H9 (cell line): ENCODE measurements at regions not wholly inside any gene's neighbourhood (a gene's known extent, or its start where the extent isn't known, plus 50 kb on each side); places are given as distances from the start of the nearest gene placed in this dataset.

Experiments used
- DNase-seq: peaks from one replicate; pipeline ENCODE4 v3.0.0-alpha.2; 2017
- H2AFZ ChIP-seq: one replicate; pipeline ENCODE4 v1.6.1; 2013; ENCODE audit warnings: mild to moderate bottlenecking, low read length, control low read depth, moderate library complexity
- H2AK5ac ChIP-seq: 2 replicates; pipeline ENCODE4 v1.6.1; 2013; ENCODE audit warnings: low read length, control low read depth, mixed read lengths; ENCODE audit not compliant: insufficient read length
- H2BK120ac ChIP-seq: one replicate; pipeline ENCODE4 v1.6.1; 2013; ENCODE audit warnings: low read depth, mild to moderate bottlenecking, low read length, control low read depth, inconsistent platforms; ENCODE audit not compliant: poor library complexity, severe bottlenecking
- H2BK12ac ChIP-seq: 2 replicates; pipeline ENCODE4 v1.6.1; 2013; ENCODE audit warnings: low read length, control low read depth, mixed read lengths, low read depth; ENCODE audit not compliant: insufficient read length
- H2BK15ac ChIP-seq: 2 replicates; pipeline ENCODE4 v1.6.1; 2013; ENCODE audit warnings: low read depth, low read length, control low read depth
- H2BK20ac ChIP-seq: one replicate; pipeline ENCODE4 v1.6.1; 2013; ENCODE audit warnings: low read depth, mild to moderate bottlenecking, low read length, control low read depth, inconsistent platforms; ENCODE audit not compliant: poor library complexity, severe bottlenecking
- H2BK5ac ChIP-seq: 2 replicates; pipeline ENCODE4 v1.6.1; 2013; ENCODE audit warnings: low read length, control low read depth, mixed read lengths; ENCODE audit not compliant: insufficient read length
- H3K14ac ChIP-seq: 2 replicates; pipeline ENCODE4 v1.6.1; 2013; ENCODE audit warnings: low read length, control low read depth; ENCODE audit not compliant: insufficient read depth
- H3K18ac ChIP-seq: 2 replicates; pipeline ENCODE4 v1.6.1; 2013; ENCODE audit warnings: low read depth, mild to moderate bottlenecking, mixed read lengths, low read length, control low read depth; ENCODE audit not compliant: insufficient read length
- H3K23ac ChIP-seq: 2 replicates; pipeline ENCODE4 v1.6.1; 2013; ENCODE audit warnings: low read length, control low read depth, mixed read lengths, low read depth; ENCODE audit not compliant: insufficient read length
- H3K23me2 ChIP-seq: 2 replicates; pipeline ENCODE4 v1.6.1; 2013; ENCODE audit warnings: low read depth, mild to moderate bottlenecking, mixed read lengths, low read length, control low read depth; ENCODE audit not compliant: insufficient read length, poor library complexity, severe bottlenecking
- H3K27ac ChIP-seq: 2 replicates; pipeline ENCODE4 v1.5.1; 2013; ENCODE audit warnings: low read length, control low read depth, mixed read lengths, low read depth; ENCODE audit not compliant: insufficient read length
- H3K27me3 ChIP-seq: 2 replicates; pipeline ENCODE4 v1.6.1; 2013; ENCODE audit warnings: low read length, control low read depth, inconsistent platforms; ENCODE audit not compliant: insufficient read depth
- H3K4ac ChIP-seq: 2 replicates; pipeline ENCODE4 v1.6.1; 2013; ENCODE audit warnings: low read depth, mild to moderate bottlenecking, control low read depth, inconsistent platforms, low read length, moderate library complexity
- H3K4me1 ChIP-seq: 2 replicates; pipeline ENCODE4 v1.6.1; 2013; ENCODE audit warnings: low read length, control low read depth, inconsistent platforms; ENCODE audit not compliant: insufficient read depth
- H3K4me2 ChIP-seq: 2 replicates; pipeline ENCODE4 v1.6.1; 2013; ENCODE audit warnings: low read length, control low read depth, mixed read lengths; ENCODE audit not compliant: insufficient read length, insufficient read depth
- H3K56ac ChIP-seq: 2 replicates; pipeline ENCODE4 v1.6.1; 2013; ENCODE audit warnings: low read depth, mild to moderate bottlenecking, mixed read lengths, low read length, control low read depth; ENCODE audit not compliant: insufficient read length
- H3K79me1 ChIP-seq: 2 replicates; pipeline ENCODE4 v1.6.1; 2013; ENCODE audit warnings: low read depth, mild to moderate bottlenecking, moderate library complexity, low read length, control low read depth, inconsistent platforms; ENCODE audit not compliant: insufficient read depth, poor library complexity, severe bottlenecking
- H3K79me2 ChIP-seq: 2 replicates; pipeline ENCODE4 v1.6.1; 2013; ENCODE audit warnings: low read length, control low read depth, inconsistent platforms; ENCODE audit not compliant: insufficient read depth
- H3K9ac ChIP-seq: 2 replicates; pipeline ENCODE4 v1.6.1; 2013; ENCODE audit warnings: low read length, control low read depth, mixed read lengths; ENCODE audit not compliant: insufficient read length; ENCODE audit errors: extremely low read depth
- H3K9me3 ChIP-seq: one replicate; pipeline ENCODE4 v1.6.1; 2013; ENCODE audit warnings: low read depth, low read length, inconsistent platforms; ENCODE audit not compliant: control insufficient read depth
- H3T11ph ChIP-seq: one replicate; pipeline ENCODE4 v1.6.1; 2013; ENCODE audit warnings: mild to moderate bottlenecking, low read length, control low read depth, inconsistent platforms
- H4K20me1 ChIP-seq: one replicate; pipeline ENCODE4 v1.6.1; 2013; ENCODE audit not compliant: control insufficient read depth, insufficient read length, insufficient read depth
- H4K5ac ChIP-seq: 2 replicates; pipeline ENCODE4 v1.6.1; 2013; ENCODE audit warnings: low read depth, mild to moderate bottlenecking, mixed read lengths, low read length, control low read depth; ENCODE audit not compliant: insufficient read length
- H4K8ac ChIP-seq: replicated peaks from 2 replicates; pipeline ENCODE4 v1.6.1; 2013; ENCODE audit warnings: low read length, control low read depth, mixed read lengths, low read depth; ENCODE audit not compliant: insufficient read length
- H4K91ac ChIP-seq: 2 replicates; pipeline ENCODE4 v1.6.1; 2013; ENCODE audit warnings: low read depth, mild to moderate bottlenecking, moderate library complexity, mixed read lengths, low read length, control low read depth; ENCODE audit not compliant: insufficient read length
- H3K27ac Mint-ChIP-seq, 3 experiments: 2 replicates in 2 of 3; 3 replicates in 1 of 3; pipeline ENCODE4 v1.8.0; 2020 to 2021; ENCODE audit warnings: mixed read lengths in 3 of 3, mild to moderate bottlenecking in 1 of 3, moderate library complexity in 1 of 3
- H3K27me3 Mint-ChIP-seq: 2 replicates; pipeline ENCODE4 v1.8.0; 2021; ENCODE audit warnings: low read depth, mild to moderate bottlenecking, moderate library complexity, mixed read lengths
- H3K36me3 Mint-ChIP-seq, 3 experiments: 2 replicates in 2 of 3; 3 replicates in 1 of 3; pipeline ENCODE4 v1.8.0; 2020 to 2021; ENCODE audit warnings: low read depth in 3 of 3, mixed read lengths in 3 of 3; ENCODE audit not compliant: insufficient read depth in 1 of 3
- H3K4me1 Mint-ChIP-seq, 2 experiments: 2 replicates each; pipeline ENCODE4 v1.8.0; 2020; ENCODE audit warnings: mixed read lengths in 2 of 2
- H3K4me3 Mint-ChIP-seq, 2 experiments: 2 replicates in 1 of 2; 3 replicates in 1 of 2; pipeline ENCODE4 v1.8.0; 2020 to 2021; ENCODE audit warnings: mild to moderate bottlenecking in 2 of 2, mixed read lengths in 2 of 2, moderate library complexity in 1 of 2
- H3K9me3 Mint-ChIP-seq, 2 experiments: 2 replicates in 1 of 2; 3 replicates in 1 of 2; pipeline ENCODE4 v1.8.0; 2020; ENCODE audit warnings: mild to moderate bottlenecking in 2 of 2, mixed read lengths in 2 of 2, moderate library complexity in 1 of 2
- WGBS: extraction: QIAGEN DNeasy Blood & Tissue Kit; methylation state at CpG from one replicate; pipeline ENCODE4 v1.1.7; 2013; ENCODE audit warnings: missing lambda C conversion rate, low lambda C conversion rate, mixed read lengths; ENCODE audit not compliant: insufficient read length; ENCODE audit errors: extremely low coverage; 5-methylcytosine and 5-hydroxymethylcytosine counted together
- TF ChIP-seq, protein P1 (sequence below): fragments of 200-600 bp; sonication (generic); conservative IDR thresholded peaks from 3 replicates; pipeline ENCODE4 v1.8.0; 2021; ENCODE audit warnings: antibody characterized with exemption, mild to moderate bottlenecking

DNA sequence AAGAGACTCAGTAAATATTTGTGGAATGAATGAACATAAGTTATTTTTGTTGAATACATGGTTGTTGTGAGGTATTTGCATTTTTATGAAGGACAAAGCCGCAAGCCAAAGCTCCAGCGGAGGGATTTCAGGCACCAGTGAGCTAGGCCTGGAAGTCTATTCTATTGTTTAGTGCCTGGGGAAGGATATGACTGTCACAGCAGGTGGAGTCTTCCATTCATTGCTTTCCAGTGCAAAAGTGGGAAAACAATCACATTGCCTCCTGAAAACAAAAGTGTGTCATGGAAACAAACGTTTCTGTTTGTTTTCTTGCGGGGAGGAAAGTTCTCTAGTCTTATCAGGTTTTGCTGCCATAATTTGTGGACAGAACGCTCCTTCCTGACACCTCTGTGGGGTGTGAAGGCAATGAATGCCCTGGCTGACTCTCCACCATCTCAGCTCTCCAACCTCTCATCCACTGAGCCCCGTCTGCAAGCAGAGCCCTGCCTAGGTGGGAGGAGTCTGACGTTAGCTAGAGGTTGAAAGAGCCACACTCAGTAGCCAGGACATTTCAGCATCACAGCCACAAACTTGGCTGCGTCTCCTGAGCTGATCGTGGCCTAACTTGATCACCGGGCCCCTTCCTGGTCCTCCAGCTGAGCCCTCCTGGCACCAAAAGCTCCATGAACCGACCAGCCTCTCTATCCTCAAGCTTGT is 739.1 kb downstream of the MATN1 start:
- H3K79me1 ChIP-seq: no peaks in the 10 kb centered on the region
- no peak overlapping the region for H2AK5ac ChIP-seq
- H3K4me3 Mint-ChIP-seq: no peak overlapping the region
- H4K20me1 ChIP-seq: no peaks in the 10 kb centered on the region
- peaks cover 2% of the 10 kb centered on the region; the same call in 1 of the 2 replicates for H3K27me3 Mint-ChIP-seq
- no peak overlapping the region for H3T11ph ChIP-seq
- TF ChIP-seq, protein P1, sequence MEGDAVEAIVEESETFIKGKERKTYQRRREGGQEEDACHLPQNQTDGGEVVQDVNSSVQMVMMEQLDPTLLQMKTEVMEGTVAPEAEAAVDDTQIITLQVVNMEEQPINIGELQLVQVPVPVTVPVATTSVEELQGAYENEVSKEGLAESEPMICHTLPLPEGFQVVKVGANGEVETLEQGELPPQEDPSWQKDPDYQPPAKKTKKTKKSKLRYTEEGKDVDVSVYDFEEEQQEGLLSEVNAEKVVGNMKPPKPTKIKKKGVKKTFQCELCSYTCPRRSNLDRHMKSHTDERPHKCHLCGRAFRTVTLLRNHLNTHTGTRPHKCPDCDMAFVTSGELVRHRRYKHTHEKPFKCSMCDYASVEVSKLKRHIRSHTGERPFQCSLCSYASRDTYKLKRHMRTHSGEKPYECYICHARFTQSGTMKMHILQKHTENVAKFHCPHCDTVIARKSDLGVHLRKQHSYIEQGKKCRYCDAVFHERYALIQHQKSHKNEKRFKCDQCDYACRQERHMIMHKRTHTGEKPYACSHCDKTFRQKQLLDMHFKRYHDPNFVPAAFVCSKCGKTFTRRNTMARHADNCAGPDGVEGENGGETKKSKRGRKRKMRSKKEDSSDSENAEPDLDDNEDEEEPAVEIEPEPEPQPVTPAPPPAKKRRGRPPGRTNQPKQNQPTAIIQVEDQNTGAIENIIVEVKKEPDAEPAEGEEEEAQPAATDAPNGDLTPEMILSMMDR: no peak
- H3K4me1 ChIP-seq: peaks cover 10% of the 10 kb centered on the region; the same call in 1 of the 2 replicates
- no peak overlapping the region for H3K4ac ChIP-seq
- H4K91ac ChIP-seq: no peak overlapping the region
- no peaks in the 10 kb centered on the region for H3K9me3 ChIP-seq
- H2BK120ac ChIP-seq: no peak overlapping the region
- H3K36me3 Mint-ChIP-seq: peaks cover 0 to 6% (median 0%) of the 10 kb centered on the region in 3 experiments; a peak in 4 of 7 replicates
- H3K4me2 ChIP-seq: no peak overlapping the region
- H3K14ac ChIP-seq: peak overlapping the region; percentile 6; the same call in 1 of the 2 replicates
- no peak overlapping the region for H3K18ac ChIP-seq
- no peak for DNase-seq
- no CpG with 5 or more reads among the region's 11 CpGs for WGBS
- H3K27ac ChIP-seq: no peak overlapping the region
- H3K79me2 ChIP-seq: no peaks in the 10 kb centered on the region
- no peak overlapping the region for H2BK5ac ChIP-seq
- no peak overlapping the region for H3K23ac ChIP-seq
- H3K4me1 Mint-ChIP-seq: peaks cover 52 to 55% of the 10 kb centered on the region in 2 experiments
- H2BK12ac ChIP-seq: no peak overlapping the region
- no peak overlapping the region for H4K5ac ChIP-seq
- H3K56ac ChIP-seq: no peak overlapping the region
- H2BK15ac ChIP-seq: no peak overlapping the region
- no peak overlapping the region for H3K9ac ChIP-seq
- H3K23me2 ChIP-seq: no peaks in the 10 kb centered on the region
- H3K27me3 ChIP-seq: no peaks in the 10 kb centered on the region
- H2AFZ ChIP-seq: no peak overlapping the region
- H3K27ac Mint-ChIP-seq: peak overlapping the region in 1 of 3 experiments; percentile 60; a peak in 2 of 7 replicates
- peaks cover 0 to 3% of the 10 kb centered on the region in 2 experiments; a peak in 2 of 5 replicates for H3K9me3 Mint-ChIP-seq
- H2BK20ac ChIP-seq: no peak overlapping the region
- no peak overlapping the region for H4K8ac ChIP-seq
